Ovary (tissue), 3 donors: ENCODE measurements at regions not wholly inside any gene's neighbourhood (a gene's known extent, or its start where the extent isn't known, plus 50 kb on each side); places are given as distances from the start of the nearest gene placed in this dataset.

Experiments used
- EP300 ChIP-seq: sonication (generic); formaldehyde crosslinking; IDR thresholded peaks from one replicate; pipeline ENCODE4 v1.6.1; 2017; ENCODE audit warnings: antibody characterized with exemption
- TF ChIP-seq, protein P1 (sequence below), 3 donors: fragments of 450-650 bp in 2 of 3; fragments of 200-600 bp in 1 of 3; IDR thresholded peaks; one replicate each; pipeline versions ENCODE4 v1.5.1 to v1.8.0; 2016 to 2022; ENCODE audit warnings: antibody characterized with exemption in 3 of 3, mild to moderate bottlenecking in 1 of 3
- donor health status: DM: no; HTN: no; CAD: no.

DNA sequence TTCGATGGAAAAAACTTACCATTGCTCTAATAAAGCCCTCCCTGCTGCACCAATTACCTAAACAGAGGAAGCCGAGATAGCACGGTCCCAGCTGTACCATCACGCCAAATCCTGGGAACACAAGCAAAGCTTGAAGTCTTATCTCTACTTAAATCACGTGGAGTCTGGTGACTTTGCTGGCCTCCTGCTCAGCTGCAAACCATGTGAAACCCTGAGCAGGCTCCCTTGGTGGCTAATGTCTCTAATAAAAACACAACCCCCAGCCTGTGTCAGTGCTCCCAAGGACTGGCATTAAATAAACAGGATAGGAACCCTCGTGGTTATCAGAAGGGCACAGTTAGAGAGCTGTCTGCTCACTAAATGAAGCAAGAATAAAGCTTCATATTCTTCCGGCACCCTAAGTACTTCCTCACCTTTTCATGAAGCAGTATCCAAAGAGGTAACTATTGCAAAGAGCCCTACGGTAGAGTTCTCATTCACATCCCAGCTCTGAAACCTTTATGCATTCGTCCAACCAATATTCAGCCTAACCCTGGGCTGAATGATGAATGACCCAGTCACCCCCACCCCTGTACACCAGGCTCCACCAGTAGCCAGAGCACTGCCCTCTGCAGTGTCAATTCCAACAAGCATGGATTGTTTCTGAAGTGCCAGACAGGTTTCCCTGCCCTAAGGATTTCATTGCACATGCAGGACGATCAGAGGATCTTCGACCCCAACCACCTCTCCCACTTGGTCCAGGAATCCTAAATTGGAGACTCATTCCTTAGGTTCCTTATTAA lies 452.7 kb upstream of the TMPO start:
- TF ChIP-seq, protein P1, sequence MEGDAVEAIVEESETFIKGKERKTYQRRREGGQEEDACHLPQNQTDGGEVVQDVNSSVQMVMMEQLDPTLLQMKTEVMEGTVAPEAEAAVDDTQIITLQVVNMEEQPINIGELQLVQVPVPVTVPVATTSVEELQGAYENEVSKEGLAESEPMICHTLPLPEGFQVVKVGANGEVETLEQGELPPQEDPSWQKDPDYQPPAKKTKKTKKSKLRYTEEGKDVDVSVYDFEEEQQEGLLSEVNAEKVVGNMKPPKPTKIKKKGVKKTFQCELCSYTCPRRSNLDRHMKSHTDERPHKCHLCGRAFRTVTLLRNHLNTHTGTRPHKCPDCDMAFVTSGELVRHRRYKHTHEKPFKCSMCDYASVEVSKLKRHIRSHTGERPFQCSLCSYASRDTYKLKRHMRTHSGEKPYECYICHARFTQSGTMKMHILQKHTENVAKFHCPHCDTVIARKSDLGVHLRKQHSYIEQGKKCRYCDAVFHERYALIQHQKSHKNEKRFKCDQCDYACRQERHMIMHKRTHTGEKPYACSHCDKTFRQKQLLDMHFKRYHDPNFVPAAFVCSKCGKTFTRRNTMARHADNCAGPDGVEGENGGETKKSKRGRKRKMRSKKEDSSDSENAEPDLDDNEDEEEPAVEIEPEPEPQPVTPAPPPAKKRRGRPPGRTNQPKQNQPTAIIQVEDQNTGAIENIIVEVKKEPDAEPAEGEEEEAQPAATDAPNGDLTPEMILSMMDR (IDR thresholded peaks at IDR 0.05), result no peak
- no peak for TF ChIP-seq EP300
